ENCODE measurements at regions not wholly inside any gene's neighbourhood (a gene's known extent, or its start where the extent isn't known, plus 50 kb on each side); places are given as distances from the start of the nearest gene placed in this dataset.

GRCh38 chr5:125452991-125453390, 706.6 kb upstream of the ZNF608 start:
- no peak for DNase-seq (ENCODE audit: low spot score)
- no peak for TF ChIP-seq HNF4G (IDR thresholded peaks at IDR 0.05)
- no peak for TF ChIP-seq TAF1 (conservative IDR thresholded peaks at IDR 0.05)
- TF ChIP-seq NR2F2 (IDR thresholded peaks at IDR 0.05) = no peak
- TF ChIP-seq, protein P1, sequence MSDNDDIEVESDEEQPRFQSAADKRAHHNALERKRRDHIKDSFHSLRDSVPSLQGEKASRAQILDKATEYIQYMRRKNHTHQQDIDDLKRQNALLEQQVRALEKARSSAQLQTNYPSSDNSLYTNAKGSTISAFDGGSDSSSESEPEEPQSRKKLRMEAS (IDR thresholded peaks at IDR 0.05) = no peak
- no peak for TF ChIP-seq RXRA (IDR thresholded peaks at IDR 0.05)
- TF ChIP-seq, protein P2, sequence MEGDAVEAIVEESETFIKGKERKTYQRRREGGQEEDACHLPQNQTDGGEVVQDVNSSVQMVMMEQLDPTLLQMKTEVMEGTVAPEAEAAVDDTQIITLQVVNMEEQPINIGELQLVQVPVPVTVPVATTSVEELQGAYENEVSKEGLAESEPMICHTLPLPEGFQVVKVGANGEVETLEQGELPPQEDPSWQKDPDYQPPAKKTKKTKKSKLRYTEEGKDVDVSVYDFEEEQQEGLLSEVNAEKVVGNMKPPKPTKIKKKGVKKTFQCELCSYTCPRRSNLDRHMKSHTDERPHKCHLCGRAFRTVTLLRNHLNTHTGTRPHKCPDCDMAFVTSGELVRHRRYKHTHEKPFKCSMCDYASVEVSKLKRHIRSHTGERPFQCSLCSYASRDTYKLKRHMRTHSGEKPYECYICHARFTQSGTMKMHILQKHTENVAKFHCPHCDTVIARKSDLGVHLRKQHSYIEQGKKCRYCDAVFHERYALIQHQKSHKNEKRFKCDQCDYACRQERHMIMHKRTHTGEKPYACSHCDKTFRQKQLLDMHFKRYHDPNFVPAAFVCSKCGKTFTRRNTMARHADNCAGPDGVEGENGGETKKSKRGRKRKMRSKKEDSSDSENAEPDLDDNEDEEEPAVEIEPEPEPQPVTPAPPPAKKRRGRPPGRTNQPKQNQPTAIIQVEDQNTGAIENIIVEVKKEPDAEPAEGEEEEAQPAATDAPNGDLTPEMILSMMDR (IDR thresholded peaks at IDR 0.05; ENCODE audit: low read depth, low read length, missing input control) = no peak
- no peak for TF ChIP-seq RAD21 (IDR thresholded peaks at IDR 0.05)
- no peak for TF ChIP-seq REST (IDR thresholded peaks at IDR 0.05)
- TF ChIP-seq, protein P3, sequence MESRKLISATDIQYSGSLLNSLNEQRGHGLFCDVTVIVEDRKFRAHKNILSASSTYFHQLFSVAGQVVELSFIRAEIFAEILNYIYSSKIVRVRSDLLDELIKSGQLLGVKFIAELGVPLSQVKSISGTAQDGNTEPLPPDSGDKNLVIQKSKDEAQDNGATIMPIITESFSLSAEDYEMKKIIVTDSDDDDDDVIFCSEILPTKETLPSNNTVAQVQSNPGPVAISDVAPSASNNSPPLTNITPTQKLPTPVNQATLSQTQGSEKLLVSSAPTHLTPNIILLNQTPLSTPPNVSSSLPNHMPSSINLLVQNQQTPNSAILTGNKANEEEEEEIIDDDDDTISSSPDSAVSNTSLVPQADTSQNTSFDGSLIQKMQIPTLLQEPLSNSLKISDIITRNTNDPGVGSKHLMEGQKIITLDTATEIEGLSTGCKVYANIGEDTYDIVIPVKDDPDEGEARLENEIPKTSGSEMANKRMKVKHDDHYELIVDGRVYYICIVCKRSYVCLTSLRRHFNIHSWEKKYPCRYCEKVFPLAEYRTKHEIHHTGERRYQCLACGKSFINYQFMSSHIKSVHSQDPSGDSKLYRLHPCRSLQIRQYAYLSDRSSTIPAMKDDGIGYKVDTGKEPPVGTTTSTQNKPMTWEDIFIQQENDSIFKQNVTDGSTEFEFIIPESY (IDR thresholded peaks at IDR 0.05) = no peak
- TF ChIP-seq YY1 (IDR thresholded peaks at IDR 0.05) = no peak
- no peak for TF ChIP-seq EGR1 (IDR thresholded peaks at IDR 0.05; ENCODE audit: low read depth in 2 of 2)
- no peak for TF ChIP-seq JUND (IDR thresholded peaks at IDR 0.05)
- no peak for TF ChIP-seq FOXA2 (IDR thresholded peaks at IDR 0.05)
- no peak for TF ChIP-seq HNF4A (conservative IDR thresholded peaks at IDR 0.05)
- TF ChIP-seq, protein P4, sequence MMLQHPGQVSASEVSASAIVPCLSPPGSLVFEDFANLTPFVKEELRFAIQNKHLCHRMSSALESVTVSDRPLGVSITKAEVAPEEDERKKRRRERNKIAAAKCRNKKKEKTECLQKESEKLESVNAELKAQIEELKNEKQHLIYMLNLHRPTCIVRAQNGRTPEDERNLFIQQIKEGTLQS (IDR thresholded peaks at IDR 0.05) = no peak
- no peak for TF ChIP-seq FOXA1 (IDR thresholded peaks at IDR 0.05)
- TF ChIP-seq SP1 (IDR thresholded peaks at IDR 0.05) = no peak
- no peak for TF ChIP-seq GABPA (IDR thresholded peaks at IDR 0.05 in 1 of 2, conservative IDR thresholded peaks at IDR 0.05 in 1 of 2)
- H3K9me3 ChIP-seq (ENCODE audit: control insufficient read depth in 4 of 4, low read length in 3 of 4) = no peaks in the 10 kb centered on the region
- no peaks in the 10 kb centered on the region for H3K36me3 ChIP-seq (ENCODE audit: control insufficient read depth in 4 of 4, insufficient read depth in 3 of 4, low read depth in 1 of 4, low read length in 3 of 4)
- H3K27ac ChIP-seq (ENCODE audit: low read depth in 1 of 2, low read length in 2 of 2) = no peak overlapping the region
- no peak overlapping the region for H3K4me3 ChIP-seq (ENCODE audit: low read depth in 1 of 3, low read length in 3 of 3)
- 80% methylated on average over 3 of the region's 3 CpGs for WGBS
- H3K9ac ChIP-seq (ENCODE audit: low read depth in 1 of 2, low read length in 2 of 2) = no peak overlapping the region
- H3K4me1 ChIP-seq (ENCODE audit: control insufficient read depth in 4 of 4, insufficient read depth in 4 of 4, low read length in 3 of 4) = no peaks in the 10 kb centered on the region
- no peaks in the 10 kb centered on the region for H3K27me3 ChIP-seq (ENCODE audit: control insufficient read depth in 4 of 4, insufficient read depth in 4 of 4, low read length in 3 of 4)

Data from liver (tissue), 8 donors.